GM23338 (cell line): ENCODE measurements at regions not wholly inside any gene's neighbourhood (a gene's known extent, or its start where the extent isn't known, plus 50 kb on each side); places are given as distances from the start of the nearest gene placed in this dataset.

ENCODE experiments used
- ATAC-seq: fragments of 200-7000 bp; cut with Tn5 transposase; 3 replicates; pipeline ENCODE4 v1.9.1; 2020
- DNase-seq: peaks from one replicate; pipeline ENCODE4 v3.0.0-alpha.2; 2015; ENCODE audit warnings: low spot score
- H2AFZ ChIP-seq: fragments of 200-600 bp; sonication (generic); 2 replicates; pipeline ENCODE4 v1.8.0; 2016; ENCODE audit warnings: antibody characterized with exemption, mild to moderate bottlenecking, moderate library complexity
- H3F3A ChIP-seq: fragments of 200-600 bp; sonication (generic); replicated peaks from 2 replicates; pipeline ENCODE4 v1.8.0; 2017; ENCODE audit warnings: antibody characterized with exemption, mixed run types, low read depth
- H3K27ac ChIP-seq: fragments of 200-600 bp; sonication (generic); 2 replicates; pipeline ENCODE4 v1.6.1; 2016; ENCODE audit warnings: low read depth
- H3K27me3 ChIP-seq: fragments of 200-600 bp; sonication (generic); 2 replicates; pipeline ENCODE4 v1.8.0; 2016; ENCODE audit warnings: mild to moderate bottlenecking, mixed run types, moderate library complexity; ENCODE audit not compliant: insufficient read depth
- H3K36me3 ChIP-seq: fragments of 200-600 bp; sonication (generic); 2 replicates; pipeline ENCODE4 v1.8.0; 2016; ENCODE audit warnings: mild to moderate bottlenecking; ENCODE audit not compliant: insufficient read depth
- H3K4me1 ChIP-seq: fragments of 200-600 bp; sonication (generic); 2 replicates; pipeline ENCODE4 v1.8.0; 2016; ENCODE audit warnings: mild to moderate bottlenecking, moderate library complexity; ENCODE audit not compliant: insufficient read depth
- H3K4me2 ChIP-seq: fragments of 200-600 bp; sonication (generic); 2 replicates; pipeline ENCODE4 v1.7.1; 2017; ENCODE audit warnings: mixed run types
- H3K4me3 ChIP-seq: fragments of 200-600 bp; sonication (generic); 2 replicates; pipeline ENCODE4 v1.6.1; 2016; ENCODE audit warnings: mixed run types
- H3K79me2 ChIP-seq: fragments of 200-600 bp; sonication (generic); replicated peaks from 2 replicates; pipeline ENCODE4 v1.8.0; 2017; ENCODE audit warnings: mild to moderate bottlenecking; ENCODE audit not compliant: insufficient read depth
- H3K9me2 ChIP-seq: fragments of 200-600 bp; sonication (generic); 2 replicates; pipeline ENCODE4 v1.8.0; 2017; ENCODE audit not compliant: insufficient read depth
- H4K20me1 ChIP-seq: fragments of 200-600 bp; sonication (generic); replicated peaks from 2 replicates; pipeline ENCODE4 v1.8.0; 2017; ENCODE audit warnings: mild to moderate bottlenecking; ENCODE audit not compliant: insufficient read depth
- H3K27ac Mint-ChIP-seq: 2 replicates; pipeline ENCODE4 v1.8.0; 2020; ENCODE audit warnings: inconsistent platforms, mild to moderate bottlenecking, moderate library complexity, mixed read lengths
- H3K27me3 Mint-ChIP-seq: 3 replicates; pipeline ENCODE4 v1.8.0; 2022; ENCODE audit warnings: low read depth, mild to moderate bottlenecking, moderate library complexity, mixed read lengths, inconsistent platforms; ENCODE audit not compliant: insufficient read depth, poor library complexity
- H3K36me3 Mint-ChIP-seq: 3 replicates; pipeline ENCODE4 v1.8.0; 2021; ENCODE audit warnings: low read depth, mild to moderate bottlenecking, inconsistent platforms, moderate library complexity, mixed read lengths
- H3K4me1 Mint-ChIP-seq: 3 replicates; pipeline ENCODE4 v1.8.0; 2020; ENCODE audit warnings: mild to moderate bottlenecking, inconsistent platforms, mixed read lengths
- H3K4me3 Mint-ChIP-seq: 3 replicates; pipeline ENCODE4 v1.8.0; 2021; ENCODE audit warnings: moderate library complexity, mild to moderate bottlenecking, inconsistent platforms, mixed read lengths
- H3K9me3 Mint-ChIP-seq: 3 replicates; pipeline ENCODE4 v1.8.0; 2020; ENCODE audit warnings: moderate library complexity, mild to moderate bottlenecking, inconsistent platforms, mixed read lengths
- CREB1 ChIP-seq: fragments of 250-450 bp; sonication (Bioruptor Pico); IDR thresholded peaks from 2 replicates; pipeline ENCODE4 v1.5.0; 2020; ENCODE audit warnings: low read depth, mild to moderate bottlenecking, moderate library complexity
- EZH2 ChIP-seq: fragments of 200-600 bp; sonication (generic); IDR thresholded peaks from one replicate; pipeline ENCODE4 v1.8.0; 2017; ENCODE audit warnings: antibody characterized with exemption, mild to moderate bottlenecking, low read depth; ENCODE audit not compliant: unreplicated experiment
- EZH2phosphoT487 ChIP-seq: fragments of 200-600 bp; sonication (generic); IDR thresholded peaks from one replicate; pipeline ENCODE4 v1.8.1; 2018; ENCODE audit warnings: antibody characterized with exemption; ENCODE audit not compliant: unreplicated experiment
- JUNB ChIP-seq: IDR thresholded peaks from one replicate; pipeline ENCODE4 v1.6.1; 2016; ENCODE audit warnings: antibody characterized with exemption; ENCODE audit not compliant: unreplicated experiment
- NANOG ChIP-seq: IDR thresholded peaks from 2 replicates; pipeline ENCODE4 v1.6.1; 2016; ENCODE audit warnings: antibody characterized with exemption, borderline replicate concordance
- POLR2AphosphoS5 ChIP-seq: IDR thresholded peaks from 2 replicates; pipeline ENCODE4 v1.6.1; 2016; ENCODE audit warnings: antibody characterized with exemption, low read depth
- REST ChIP-seq: IDR thresholded peaks from one replicate; pipeline ENCODE4 v1.6.1; 2018; ENCODE audit warnings: antibody characterized with exemption; ENCODE audit not compliant: unreplicated experiment
- STAT1 ChIP-seq: IDR thresholded peaks from one replicate; pipeline ENCODE4 v1.6.1; 2016; ENCODE audit warnings: antibody characterized with exemption; ENCODE audit not compliant: unreplicated experiment
- ZNF114 ChIP-seq: fragments of 250-450 bp; sonication (Bioruptor Pico); IDR thresholded peaks from 2 replicates; pipeline ENCODE4 v1.5.0; 2020; ENCODE audit warnings: mild to moderate bottlenecking, moderate library complexity

DNA sequence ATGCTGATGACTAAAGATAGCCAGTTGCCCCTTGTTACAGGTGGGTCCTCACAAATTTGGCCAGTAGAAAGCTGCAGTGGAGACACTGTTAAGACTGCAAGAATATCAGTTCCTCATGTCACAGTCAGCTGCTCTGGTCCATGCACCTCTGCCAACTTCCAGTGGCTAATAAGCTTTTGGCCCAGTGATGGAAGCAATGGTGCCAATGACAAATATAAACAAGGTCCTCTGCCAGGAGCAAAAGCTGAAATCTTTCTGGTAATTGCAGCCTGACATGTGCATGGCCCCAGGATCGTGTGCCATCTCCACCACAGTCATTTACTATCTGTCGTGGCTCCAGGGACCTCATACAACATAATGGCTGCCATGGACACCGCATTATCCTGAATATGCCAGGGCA, 85.4 kb upstream of the TMEM260 start:
- Mint-ChIP-seq H3K9me3 (no peaks in the 10 kb centered on the region), H3K4me3 (no peak overlapping the region), H3K4me1 (peaks cover 11% of the 10 kb centered on the region), H3K27me3 (peaks cover 1% of the 10 kb centered on the region), H3K36me3 (no peaks in the 10 kb centered on the region), H3K27ac (no peak overlapping the region)
- Histone ChIP-seq H3K79me2 (no peaks in the 10 kb centered on the region), H3K27ac (no peak overlapping the region), H3F3A (no peaks in the 10 kb centered on the region), H3K4me2 (no peak overlapping the region), H3K4me1 (0 out of 2 replicates have a peak, but pooled peaks cover 5% of the 10 kb centered on the region), H2AFZ (no peak overlapping the region), H3K27me3 (no peaks in the 10 kb centered on the region), H4K20me1 (no peaks in the 10 kb centered on the region), H3K9me2 (no peaks in the 10 kb centered on the region), H3K4me3 (no peak overlapping the region), H3K36me3 (no peaks in the 10 kb centered on the region)
- ATAC-seq: no peak
- TF ChIP-seq CREB1 (CRISPR knock-in tag) (no peak), NANOG (no peak), POLR2AphosphoS5 (no peak), JUNB (no peak), EZH2phosphoT487 (no peak)
- no peak for DNase-seq

GRCh38 chr14:56498112-56498511, 81.5 kb upstream of the TMEM260 start:
- H4K20me1 ChIP-seq: no peaks in the 10 kb centered on the region
- H2AFZ ChIP-seq: no peak overlapping the region
- H3K4me3 ChIP-seq: no peak overlapping the region
- Mint-ChIP-seq H3K4me1 (peaks cover 21% of the 10 kb centered on the region), H3K4me3 (no peak overlapping the region), H3K36me3 (no peaks in the 10 kb centered on the region), H3K27ac (no peak overlapping the region), H3K9me3 (no peaks in the 10 kb centered on the region), H3K27me3 (peaks cover 1% of the 10 kb centered on the region)
- no peaks in the 10 kb centered on the region for H3K79me2 ChIP-seq
- ATAC-seq: no peak
- no peak for DNase-seq
- peaks cover 5% of the 10 kb centered on the region; the same call in 1 of the 2 replicates for H3K9me2 ChIP-seq
- no peak for TF ChIP-seq EZH2phosphoT487
- no peak overlapping the region for H3K4me2 ChIP-seq
- H3F3A ChIP-seq: no peaks in the 10 kb centered on the region
- H3K27me3 ChIP-seq: no peaks in the 10 kb centered on the region
- no peak overlapping the region for H3K27ac ChIP-seq
- no peaks in the 10 kb centered on the region for H3K36me3 ChIP-seq
- H3K4me1 ChIP-seq: peaks cover 26% of the 10 kb centered on the region

GRCh38 chr14:56501909-56502530, 77.6 kb upstream of the TMEM260 start:
- peak overlapping the region; percentile 97 for H2AFZ ChIP-seq
- peak; percentile 46 for DNase-seq
- H3K27me3 ChIP-seq: no peaks in the 10 kb centered on the region
- H3K4me3 ChIP-seq: no peak overlapping the region
- H3K27ac ChIP-seq: no peak overlapping the region
- Mint-ChIP-seq H3K27me3 (peaks cover 1% of the 10 kb centered on the region), H3K27ac (no peak overlapping the region), H3K4me1 (peaks cover 21% of the 10 kb centered on the region), H3K4me3 (0 out of 3 replicates have a peak overlapping the region, but pooled peaks have one; percentile 1), H3K9me3 (no peaks in the 10 kb centered on the region), H3K36me3 (no peaks in the 10 kb centered on the region)
- H3K4me2 ChIP-seq: peak overlapping the region; percentile 6; the same call in 1 of the 2 replicates
- H3K4me1 ChIP-seq: peaks cover 26% of the 10 kb centered on the region
- peaks cover 5% of the 10 kb centered on the region; the same call in 1 of the 2 replicates for H3K9me2 ChIP-seq
- H3F3A ChIP-seq: no peaks in the 10 kb centered on the region
- no peaks in the 10 kb centered on the region for H4K20me1 ChIP-seq
- no peaks in the 10 kb centered on the region for H3K36me3 ChIP-seq
- H3K79me2 ChIP-seq: no peaks in the 10 kb centered on the region
- peak; percentile 93 for ATAC-seq
- TF ChIP-seq REST (no peak), ZNF114 (CRISPR knock-in tag) (no peak), POLR2AphosphoS5 (no peak), EZH2 (no peak), CREB1 (CRISPR knock-in tag) (no peak), STAT1 (no peak)
